Keratinocyte (primary cell): ENCODE measurements at regions not wholly inside any gene's neighbourhood (a gene's known extent, or its start where the extent isn't known, plus 50 kb on each side); places are given as distances from the start of the nearest gene placed in this dataset.

Source experiments
- DNase-seq: peaks from one replicate; pipeline ENCODE4 v3.0.0-alpha.2; 2011; ENCODE audit warnings: low read depth, missing footprints, low spot score
- FAIRE-seq: peaks from 2 replicates; lab custom pipeline; 2011; peaks lifted over from hg19 to GRCh38; lab: Jason Lieb, UNC
- H2AFZ ChIP-seq: 2 replicates; pipeline ENCODE4 v1.6.0; 2012; ENCODE audit warnings: low read length, control low read depth, inconsistent platforms; ENCODE audit not compliant: control insufficient read depth
- H3K27ac ChIP-seq: 2 replicates; pipeline ENCODE4 v1.5.1; 2011; ENCODE audit warnings: low read length; ENCODE audit not compliant: control insufficient read depth, insufficient read depth
- H3K27me3 ChIP-seq: 3 replicates; pipeline ENCODE4 v1.6.0; 2011; ENCODE audit warnings: low read length; ENCODE audit not compliant: control insufficient read depth, insufficient read depth; ENCODE audit errors: extremely low read depth
- H3K36me3 ChIP-seq, 2 experiments: 2 replicates in 1 of 2; 3 replicates in 1 of 2; pipeline ENCODE4 v1.5.1; 2011; ENCODE audit warnings: low read length in 2 of 2, mild to moderate bottlenecking in 1 of 2; ENCODE audit not compliant: control insufficient read depth in 2 of 2, insufficient read depth in 2 of 2; ENCODE audit errors: extremely low read depth in 1 of 2
- H3K4me1 ChIP-seq: 3 replicates; pipeline ENCODE4 v1.5.1; 2011; ENCODE audit warnings: low read length; ENCODE audit not compliant: control insufficient read depth, insufficient read depth; ENCODE audit errors: extremely low read depth
- H3K4me2 ChIP-seq: 3 replicates; pipeline ENCODE4 v1.6.0; 2011; ENCODE audit warnings: low read depth, low read length; ENCODE audit not compliant: control insufficient read depth, insufficient read depth; ENCODE audit errors: extremely low read depth
- H3K4me3 ChIP-seq, 3 experiments: fragments of 200-600 bp in 1 of 3; sonication (generic) in 1 of 3; 2 replicates in 2 of 3; 3 replicates in 1 of 3; pipeline ENCODE4 v1.5.1; 2011 to 2016; ENCODE audit warnings: low read length in 3 of 3, mild to moderate bottlenecking in 3 of 3, control low read depth in 2 of 3, inconsistent platforms in 1 of 3, low read depth in 1 of 3, mixed read lengths in 1 of 3, mixed run types in 1 of 3, moderate library complexity in 1 of 3; ENCODE audit not compliant: control insufficient read depth in 2 of 3, insufficient read depth in 2 of 3; ENCODE audit errors: extremely low read depth in 1 of 3
- H3K79me2 ChIP-seq: 2 replicates; pipeline ENCODE4 v1.6.0; 2012; ENCODE audit warnings: low read length; ENCODE audit not compliant: control insufficient read depth, insufficient read depth
- H3K9ac ChIP-seq: 3 replicates; pipeline ENCODE4 v1.6.0; 2011; ENCODE audit warnings: low read length; ENCODE audit not compliant: control insufficient read depth, insufficient read depth; ENCODE audit errors: extremely low read depth
- H3K9me1 ChIP-seq: 3 replicates; pipeline ENCODE4 v1.6.0; 2011; ENCODE audit warnings: low read length; ENCODE audit not compliant: control insufficient read depth, insufficient read depth; ENCODE audit errors: extremely low read depth
- H3K9me3 ChIP-seq: 2 replicates; pipeline ENCODE4 v1.5.1; 2012; ENCODE audit warnings: low read depth, low read length; ENCODE audit not compliant: control insufficient read depth
- H4K20me1 ChIP-seq: 3 replicates; pipeline ENCODE4 v1.6.0; 2011; ENCODE audit warnings: low read length; ENCODE audit not compliant: control insufficient read depth, insufficient read depth; ENCODE audit errors: extremely low read depth
- EZH2 ChIP-seq: IDR thresholded peaks from one replicate; pipeline ENCODE4 v1.6.1; 2012; ENCODE audit warnings: inconsistent platforms, mild to moderate bottlenecking, low read length, moderate library complexity
- dilution Hi-C: fragments of 300-500 bp; cut with MboI; formaldehyde crosslinking; loops from one replicate; pipeline ENCODE4 v1.7.0; 2020; ENCODE audit warnings: low sequenced_read_pairs; ENCODE audit not compliant: extremely low pct_ligation_motif_present
- TF ChIP-seq, protein P1 (sequence below), 3 experiments: IDR thresholded peaks in 1 of 3; conservative IDR thresholded peaks in 1 of 3; optimal IDR thresholded peaks in 1 of 3; 2 replicates in 2 of 3; 3 replicates in 1 of 3; pipeline versions ENCODE3 to v1.5.1; 2011; ENCODE audit warnings: low read length in 3 of 3, mild to moderate bottlenecking in 3 of 3, moderate library complexity in 2 of 3, control low read depth in 1 of 3, inconsistent platforms in 1 of 3; ENCODE audit not compliant: insufficient read depth in 2 of 3; ENCODE audit errors: extremely low read depth in 1 of 3

DNA sequence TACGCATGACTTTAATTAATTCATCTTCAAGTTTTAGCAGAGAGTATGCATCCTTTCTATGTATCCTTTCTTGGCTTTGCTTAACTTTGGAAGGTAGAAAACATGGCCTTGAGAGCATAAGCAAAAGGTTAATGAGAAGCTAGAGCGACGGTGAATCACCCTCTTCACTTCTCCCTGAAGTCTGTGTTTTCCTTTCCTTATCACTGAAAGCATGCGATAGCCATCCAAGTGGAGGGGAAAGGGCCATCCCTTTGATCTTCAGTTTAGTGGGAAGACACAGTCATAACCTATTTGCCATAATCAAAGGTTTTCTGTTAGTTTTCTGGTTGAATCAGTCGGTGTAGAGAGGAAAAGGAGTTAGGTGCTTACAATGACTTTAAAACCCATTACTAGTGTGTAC is 354.0 kb upstream of the ROBO2 start:
- TF ChIP-seq EZH2 = no peak
- TF ChIP-seq, protein P1, sequence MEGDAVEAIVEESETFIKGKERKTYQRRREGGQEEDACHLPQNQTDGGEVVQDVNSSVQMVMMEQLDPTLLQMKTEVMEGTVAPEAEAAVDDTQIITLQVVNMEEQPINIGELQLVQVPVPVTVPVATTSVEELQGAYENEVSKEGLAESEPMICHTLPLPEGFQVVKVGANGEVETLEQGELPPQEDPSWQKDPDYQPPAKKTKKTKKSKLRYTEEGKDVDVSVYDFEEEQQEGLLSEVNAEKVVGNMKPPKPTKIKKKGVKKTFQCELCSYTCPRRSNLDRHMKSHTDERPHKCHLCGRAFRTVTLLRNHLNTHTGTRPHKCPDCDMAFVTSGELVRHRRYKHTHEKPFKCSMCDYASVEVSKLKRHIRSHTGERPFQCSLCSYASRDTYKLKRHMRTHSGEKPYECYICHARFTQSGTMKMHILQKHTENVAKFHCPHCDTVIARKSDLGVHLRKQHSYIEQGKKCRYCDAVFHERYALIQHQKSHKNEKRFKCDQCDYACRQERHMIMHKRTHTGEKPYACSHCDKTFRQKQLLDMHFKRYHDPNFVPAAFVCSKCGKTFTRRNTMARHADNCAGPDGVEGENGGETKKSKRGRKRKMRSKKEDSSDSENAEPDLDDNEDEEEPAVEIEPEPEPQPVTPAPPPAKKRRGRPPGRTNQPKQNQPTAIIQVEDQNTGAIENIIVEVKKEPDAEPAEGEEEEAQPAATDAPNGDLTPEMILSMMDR (optimal IDR thresholded peaks at IDR 0.05 in 1 of 3, IDR thresholded peaks at IDR 0.05 in 1 of 3, conservative IDR thresholded peaks at IDR 0.05 in 1 of 3; ENCODE audit: extremely low read depth in 1 of 3, insufficient read depth in 2 of 3, low read length in 3 of 3) = no peak
- H4K20me1 ChIP-seq = no peaks in the 10 kb centered on the region
- no peak overlapping the region for H3K4me2 ChIP-seq
- no peaks in the 10 kb centered on the region for H3K79me2 ChIP-seq
- no peaks in the 10 kb centered on the region for H3K9me3 ChIP-seq
- H3K27ac ChIP-seq = no peak overlapping the region
- H3K36me3 ChIP-seq = no peaks in the 10 kb centered on the region
- H3K9me1 ChIP-seq = no peaks in the 10 kb centered on the region
- no peak overlapping the region for H3K4me3 ChIP-seq
- DNase-seq (no peak), FAIRE-seq (no peak)
- H3K27me3 ChIP-seq = no peaks in the 10 kb centered on the region
- no peak overlapping the region for H2AFZ ChIP-seq
- no peak overlapping the region for H3K9ac ChIP-seq
- no peaks in the 10 kb centered on the region for H3K4me1 ChIP-seq
- dilution Hi-C loops = no loop called here

DNA sequence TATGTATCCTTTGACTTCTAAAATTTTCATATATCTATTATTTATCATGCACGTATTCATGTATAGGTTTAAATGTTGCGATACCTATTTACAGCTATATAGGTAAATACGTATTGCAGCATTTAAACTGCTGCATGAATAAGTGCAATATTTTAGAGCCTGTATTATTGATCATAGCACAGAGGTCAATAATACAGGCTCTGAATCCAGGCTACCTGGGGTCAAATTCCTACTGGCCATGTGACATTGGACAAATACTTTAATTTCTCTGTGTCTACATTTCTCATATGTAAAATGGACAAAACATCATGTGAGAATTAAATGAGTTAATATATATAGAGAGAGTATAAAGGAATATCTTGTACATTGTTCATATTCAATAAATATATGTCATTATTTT is 352.9 kb upstream of the ROBO2 start:
- no peaks in the 10 kb centered on the region for H3K27me3 ChIP-seq
- FAIRE-seq (no peak), DNase-seq (no peak)
- H3K9me1 ChIP-seq = no peaks in the 10 kb centered on the region
- no peak overlapping the region for H2AFZ ChIP-seq
- H3K27ac ChIP-seq = no peak overlapping the region
- no peaks in the 10 kb centered on the region for H3K79me2 ChIP-seq
- no peak overlapping the region for H3K4me2 ChIP-seq
- no peaks in the 10 kb centered on the region for H3K4me1 ChIP-seq
- H3K4me3 ChIP-seq = no peak overlapping the region
- dilution Hi-C loops = no loop called here
- H3K9ac ChIP-seq = no peak overlapping the region
- no peak for TF ChIP-seq EZH2
- TF ChIP-seq, protein P1 (optimal IDR thresholded peaks at IDR 0.05 in 1 of 3, IDR thresholded peaks at IDR 0.05 in 1 of 3, conservative IDR thresholded peaks at IDR 0.05 in 1 of 3; ENCODE audit: extremely low read depth in 1 of 3, insufficient read depth in 2 of 3, low read length in 3 of 3) = no peak
- no peaks in the 10 kb centered on the region for H4K20me1 ChIP-seq
- no peaks in the 10 kb centered on the region for H3K36me3 ChIP-seq
- H3K9me3 ChIP-seq = no peaks in the 10 kb centered on the region
